Muscle layer of duodenum (tissue), 2 donors: ENCODE measurements at regions not wholly inside any gene's neighbourhood (a gene's known extent, or its start where the extent isn't known, plus 50 kb on each side); places are given as distances from the start of the nearest gene placed in this dataset.
"Not testable (repeated sequence)": the region's sequence is repeated elsewhere in the genome, so short reads cannot be mapped to it uniquely, and the experiment has no call there.

Experiments used
- H3K27ac ChIP-seq: one replicate; pipeline ENCODE4 v1.7.0; 2013; ENCODE audit warnings: mild to moderate bottlenecking, low read length
- H3K27me3 ChIP-seq: one replicate; pipeline ENCODE4 v1.7.0; 2013; ENCODE audit warnings: low read depth, mild to moderate bottlenecking, control low read depth, low read length
- H3K36me3 ChIP-seq, 2 donors: one replicate each; pipeline ENCODE4 v1.7.0; 2013; ENCODE audit warnings: low read length in 2 of 2, control low read depth in 1 of 2, mild to moderate bottlenecking in 1 of 2; ENCODE audit not compliant: insufficient read depth in 2 of 2, control insufficient read depth in 1 of 2
- H3K4me1 ChIP-seq, 2 donors: one replicate each; pipeline ENCODE4 v1.7.0; 2013; ENCODE audit warnings: low read length in 2 of 2, mild to moderate bottlenecking in 2 of 2, control low read depth in 1 of 2, moderate library complexity in 1 of 2; ENCODE audit not compliant: insufficient read depth in 2 of 2, control insufficient read depth in 1 of 2
- H3K4me3 ChIP-seq, 2 donors: one replicate each; pipeline ENCODE4 v1.7.0; 2013; ENCODE audit warnings: low read length in 2 of 2, low read depth in 1 of 2, mild to moderate bottlenecking in 1 of 2
- H3K9me3 ChIP-seq, 2 donors: one replicate each; pipeline ENCODE4 v1.7.0; 2013; ENCODE audit warnings: low read length in 2 of 2, control low read depth in 1 of 2, mild to moderate bottlenecking in 1 of 2; ENCODE audit not compliant: control insufficient read depth in 1 of 2
- donor health status: healthy.

GRCh38 chr16:55052741-55053415, 122.2 kb downstream of the IRX5 start:
- Histone ChIP-seq H3K9me3 (peaks cover 3 to 7% of the 10 kb centered on the region in 2 donors), H3K36me3 (no peaks in the 10 kb centered on the region), H3K4me1 (peaks cover 0 to 8% of the 10 kb centered on the region in 2 donors), H3K27ac (no peak overlapping the region), H3K4me3 (no peak overlapping the region), H3K27me3 (peaks cover 28% of the 10 kb centered on the region)

GRCh38 chr16:55055262-55055661, 124.6 kb downstream of the IRX5 start:
- Histone ChIP-seq H3K27me3 (peaks cover 28% of the 10 kb centered on the region), H3K4me1 (peaks cover 0 to 8% of the 10 kb centered on the region in 2 donors)

GRCh38 chr16:55056585-55057401, 126.1 kb downstream of the IRX5 start:
- Histone ChIP-seq H3K4me1 (peaks cover 0 to 8% of the 10 kb centered on the region in 2 donors), H3K9me3 (peaks cover 3 to 7% of the 10 kb centered on the region in 2 donors), H3K27me3 (peaks cover 28% of the 10 kb centered on the region), H3K27ac (no peak overlapping the region), H3K4me3 (peak overlapping the region in 1 of 2 donors; percentile 48), H3K36me3 (no peaks in the 10 kb centered on the region)

More at GRCh38 chr16:55055262-55055661, 124.6 kb downstream of the IRX5 start:
- H3K36me3 ChIP-seq: no peaks in the 10 kb centered on the region
- no peak overlapping the region for H3K27ac ChIP-seq
- H3K9me3 ChIP-seq: peaks cover 3 to 7% of the 10 kb centered on the region in 2 donors
- H3K4me3 ChIP-seq: no peak overlapping the region

GRCh38 chr16:55057866-55058265, 127.2 kb downstream of the IRX5 start:
- Histone ChIP-seq H3K27ac (no peak overlapping the region), H3K9me3 (peaks cover 3 to 7% of the 10 kb centered on the region in 2 donors), H3K4me3 (no peak overlapping the region), H3K4me1 (peaks cover 0 to 8% of the 10 kb centered on the region in 2 donors), H3K36me3 (no peaks in the 10 kb centered on the region), H3K27me3 (peaks cover 28% of the 10 kb centered on the region)

GRCh38 chr16:55058576-55058975, 127.9 kb downstream of the IRX5 start:
- H3K36me3 ChIP-seq: no peaks in the 10 kb centered on the region
- peaks cover 28% of the 10 kb centered on the region for H3K27me3 ChIP-seq

GRCh38 chr16:55059146-55059545, 128.5 kb downstream of the IRX5 start:
- Histone ChIP-seq H3K4me3 (no peak overlapping the region), H3K4me1 (peaks cover 0 to 8% of the 10 kb centered on the region in 2 donors), H3K36me3 (no peaks in the 10 kb centered on the region), H3K9me3 (peaks cover 6 to 7% of the 10 kb centered on the region in 2 donors), H3K27ac (no peak overlapping the region), H3K27me3 (peaks cover 28% of the 10 kb centered on the region)

More at GRCh38 chr16:55058576-55058975, 127.9 kb downstream of the IRX5 start:
- Histone ChIP-seq H3K4me3 (no peak overlapping the region), H3K4me1 (peaks cover 0 to 8% of the 10 kb centered on the region in 2 donors), H3K27ac (no peak overlapping the region), H3K9me3 (peaks cover 6 to 7% of the 10 kb centered on the region in 2 donors)

GRCh38 chr16:55061126-55061525, 130.5 kb downstream of the IRX5 start:
- H3K27ac ChIP-seq: no peak overlapping the region
- no peak overlapping the region for H3K4me3 ChIP-seq
- peaks cover 9% of the 10 kb centered on the region for H3K27me3 ChIP-seq

GRCh38 chr16:55062442-55062841, 131.8 kb downstream of the IRX5 start:
- Histone ChIP-seq H3K36me3 (no peaks in the 10 kb centered on the region), H3K4me1 (no peaks in the 10 kb centered on the region), H3K27ac (no peak overlapping the region), H3K9me3 (peaks cover 0 to 3% of the 10 kb centered on the region in 2 donors), H3K4me3 (no peak overlapping the region), H3K27me3 (peaks cover 1% of the 10 kb centered on the region)

More at GRCh38 chr16:55061126-55061525, 130.5 kb downstream of the IRX5 start:
- H3K36me3 ChIP-seq: no peaks in the 10 kb centered on the region
- peaks cover 0 to 3% of the 10 kb centered on the region in 2 donors for H3K9me3 ChIP-seq
- H3K4me1 ChIP-seq: peaks cover 0 to 8% of the 10 kb centered on the region in 2 donors

- Histone ChIP-seq H3K4me1 (no peaks in the 10 kb centered on the region), H3K36me3 (no peaks in the 10 kb centered on the region), H3K9me3 (no peaks in the 10 kb centered on the region)
Observed at GRCh38 chr16:55072976-55073375, 142.3 kb downstream of the IRX5 start.

GRCh38 chr16:55073830-55074229, 143.2 kb downstream of the IRX5 start:
- no peaks in the 10 kb centered on the region for H3K27me3 ChIP-seq
- no peak overlapping the region for H3K4me3 ChIP-seq
- H3K9me3 ChIP-seq: no peaks in the 10 kb centered on the region
- H3K36me3 ChIP-seq: no peaks in the 10 kb centered on the region
- H3K27ac ChIP-seq: no peak overlapping the region
- H3K4me1 ChIP-seq: no peaks in the 10 kb centered on the region

More at GRCh38 chr16:55072976-55073375, 142.3 kb downstream of the IRX5 start:
- Histone ChIP-seq H3K27ac (no peak overlapping the region), H3K27me3 (no peaks in the 10 kb centered on the region), H3K4me3 (no peak overlapping the region)

- not testable (repeated sequence) for H3K36me3 ChIP-seq, H3K27me3 ChIP-seq
Observed at GRCh38 chr16:55075208-55075607, 144.5 kb downstream of the IRX5 start.

More at GRCh38 chr16:55075208-55075607, 144.5 kb downstream of the IRX5 start:
- H3K4me3 ChIP-seq, H3K9me3 ChIP-seq, H3K27ac ChIP-seq, H3K4me1 ChIP-seq: not testable (repeated sequence)
